Epithelial cell of prostate (primary cell): ENCODE measurements at regions not wholly inside any gene's neighbourhood (a gene's known extent, or its start where the extent isn't known, plus 50 kb on each side); places are given as distances from the start of the nearest gene placed in this dataset.

Experiments used
- DNase-seq: peaks from one replicate; pipeline ENCODE4 v3.0.0-alpha.2; 2011; ENCODE audit warnings: low read depth, low spot score
- H3K27ac ChIP-seq: fragments of 450-650 bp; 2 replicates; pipeline ENCODE4 v1.5.1; 2017; ENCODE audit warnings: mild to moderate bottlenecking

- peak overlapping the region; percentile 90 for H3K27ac ChIP-seq
- DNase-seq, result no peak
Observed at GRCh38 chr2:146633159-146633558, 1211.7 kb upstream of the ACVR2A start.

DNA sequence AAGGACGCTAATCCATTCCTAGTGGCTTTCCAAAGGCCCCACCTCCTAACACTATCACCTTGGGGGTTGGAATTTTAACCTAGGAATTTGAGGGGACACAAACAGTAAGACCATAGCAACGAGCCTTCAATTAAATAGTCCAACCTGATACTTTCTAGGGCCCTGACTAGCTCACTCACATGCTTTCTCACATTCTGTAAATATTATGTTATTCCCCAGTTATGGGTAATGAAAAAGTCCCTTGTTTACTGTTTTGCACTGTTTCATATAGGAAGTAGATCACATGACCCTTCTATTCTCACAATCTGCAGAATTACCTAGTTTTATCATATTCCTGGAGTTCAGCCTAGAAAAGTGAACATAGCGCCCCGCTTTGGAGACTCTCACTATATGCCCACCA is 1212.1 kb upstream of the ACVR2A start:
- DNase-seq, result no peak
- no peak overlapping the region for H3K27ac ChIP-seq

- H3K27ac ChIP-seq, result no peak overlapping the region
- no peak for DNase-seq
Observed at GRCh38 chr2:146624430-146625160, 1220.2 kb upstream of the ACVR2A start.

DNA sequence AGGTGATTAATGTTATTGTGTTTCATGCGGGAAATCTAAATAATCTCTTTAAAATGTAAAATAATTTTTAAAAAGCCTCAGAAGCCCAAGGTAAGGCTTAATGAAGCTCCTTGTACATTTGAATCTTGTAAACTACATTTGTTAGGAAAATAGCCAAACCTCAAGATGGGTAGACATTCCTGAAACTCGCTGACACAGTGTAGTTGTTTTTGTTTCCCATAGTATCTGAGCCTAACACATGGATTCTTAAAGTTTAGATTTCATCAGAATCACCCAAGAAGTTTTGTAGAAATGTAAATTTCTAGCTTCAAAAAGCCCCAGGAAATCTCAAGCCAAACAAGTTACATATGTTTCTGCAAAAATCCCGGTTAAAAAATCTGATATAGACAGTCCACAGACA is 1221.1 kb upstream of the ACVR2A start:
- no peak overlapping the region for H3K27ac ChIP-seq
- no peak for DNase-seq

- peak overlapping the region; percentile 9 for H3K27ac ChIP-seq
Observed at GRCh38 chr2:146621656-146622055, 1223.2 kb upstream of the ACVR2A start.

GRCh38 chr2:146615778-146616177 is 1229.1 kb upstream of the ACVR2A start:
- no peak for DNase-seq
- no peak overlapping the region for H3K27ac ChIP-seq

More at GRCh38 chr2:146621656-146622055, 1223.2 kb upstream of the ACVR2A start:
- DNase-seq, result no peak

GRCh38 chr2:146608490-146608889 is 1236.3 kb upstream of the ACVR2A start:
- DNase-seq, result no peak
- no peak overlapping the region for H3K27ac ChIP-seq

DNA sequence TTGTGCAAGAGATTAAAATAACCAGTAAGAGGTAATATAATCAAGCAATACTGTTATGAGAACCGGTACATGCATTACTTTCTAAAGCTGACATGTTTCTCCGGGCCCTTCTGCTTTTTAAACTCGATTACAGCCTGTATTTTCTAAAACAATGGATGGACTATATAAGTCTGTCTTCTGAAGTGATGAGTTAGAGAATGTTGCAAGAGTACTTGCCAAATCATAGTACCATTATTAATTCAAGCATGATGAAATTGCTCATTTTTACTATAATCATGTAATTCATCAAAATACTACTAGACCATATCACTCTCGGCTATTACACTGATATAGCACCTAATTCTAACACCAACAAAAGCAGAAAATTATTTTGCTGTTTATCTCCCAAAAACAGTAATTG is 1240.3 kb upstream of the ACVR2A start:
- H3K27ac ChIP-seq, result no peak overlapping the region
- no peak for DNase-seq

DNA sequence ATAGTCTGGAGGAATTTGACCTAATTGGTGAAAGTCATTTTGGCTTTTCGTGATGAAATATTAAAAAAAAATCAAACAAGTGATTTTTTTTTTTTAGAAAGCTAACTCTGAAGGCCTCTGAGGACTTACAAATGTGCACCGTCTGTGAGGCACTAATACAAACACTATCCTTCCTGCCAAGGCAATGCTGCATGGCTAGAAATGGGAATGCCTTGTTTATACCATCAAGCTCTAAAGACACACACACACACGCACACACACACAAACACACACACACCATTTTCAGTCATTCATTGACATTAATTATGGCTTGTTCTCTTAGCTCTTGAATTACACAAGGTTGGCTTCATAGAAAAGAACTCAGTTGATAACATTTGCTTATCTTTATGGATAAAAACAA is 1242.0 kb upstream of the ACVR2A start:
- no peak for DNase-seq
- H3K27ac ChIP-seq, result no peak overlapping the region

DNA sequence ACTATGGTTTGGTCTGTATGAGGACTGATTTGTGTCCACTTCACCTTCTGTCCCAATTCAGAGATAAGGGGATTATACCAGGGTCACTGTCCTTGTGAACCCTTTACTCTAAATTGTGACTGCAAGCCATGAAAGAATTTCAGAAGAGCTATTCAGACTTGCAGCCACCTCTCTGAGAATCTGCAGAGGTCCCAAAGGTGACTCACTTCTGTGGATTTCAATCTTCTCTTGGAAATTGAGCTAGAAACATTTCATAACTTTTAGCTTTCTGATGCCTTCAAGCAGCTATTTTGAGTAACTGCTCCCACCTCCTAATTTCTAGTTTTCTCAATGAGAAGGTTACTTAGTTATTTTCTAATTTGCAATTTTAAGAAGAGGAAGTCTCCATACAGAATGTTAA is 1242.4 kb upstream of the ACVR2A start:
- DNase-seq, result no peak

GRCh38 chr2:146598791-146599190 is 1246.0 kb upstream of the ACVR2A start:
- no peak overlapping the region for H3K27ac ChIP-seq
- no peak for DNase-seq

More for the DNA sequence above, 1242.4 kb upstream of the ACVR2A start:
- H3K27ac ChIP-seq, result no peak overlapping the region

DNA sequence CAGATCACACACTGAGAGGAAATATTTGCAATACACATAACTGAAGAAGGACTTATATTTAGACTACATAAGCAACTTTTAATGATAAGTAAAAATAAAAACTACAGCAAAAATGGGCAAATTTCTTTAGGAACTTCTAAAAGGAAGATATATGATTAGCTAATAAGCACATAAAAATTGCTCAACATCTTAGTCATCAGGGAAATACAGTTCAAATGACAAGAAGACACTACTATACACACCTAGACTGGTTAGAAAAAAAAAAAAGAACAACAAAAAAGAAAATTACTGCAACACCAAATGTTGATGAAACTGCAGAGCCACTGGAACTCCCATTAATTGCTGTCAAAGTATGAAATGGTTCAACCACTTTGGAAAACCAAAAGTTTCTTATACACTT is 1247.5 kb upstream of the ACVR2A start:
- H3K27ac ChIP-seq, result no peak overlapping the region
- no peak for DNase-seq

GRCh38 chr2:146591908-146592307 is 1252.9 kb upstream of the ACVR2A start:
- no peak for DNase-seq

DNA sequence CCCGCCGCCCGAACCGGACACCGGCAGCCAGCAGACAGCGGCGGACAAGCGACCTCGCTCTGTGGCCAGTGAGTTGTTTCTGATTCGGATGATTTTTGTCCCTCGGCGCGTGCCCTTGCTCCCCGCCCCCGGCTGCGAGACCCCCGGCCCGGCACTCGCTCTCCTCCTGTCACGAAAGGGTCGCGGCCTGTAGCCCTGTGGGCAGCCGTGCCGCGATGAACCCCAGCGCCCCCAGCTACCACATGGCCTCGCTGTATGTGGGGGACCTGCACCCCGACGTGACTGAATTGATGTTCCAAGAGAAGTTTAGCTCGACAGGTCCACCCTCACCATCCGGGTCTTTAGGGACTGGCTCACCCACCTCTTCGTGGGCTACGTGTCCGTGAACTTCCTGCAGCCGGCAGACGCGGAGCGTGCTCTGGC is 1257.5 kb upstream of the ACVR2A start:
- H3K27ac ChIP-seq, result no peak overlapping the region
- DNase-seq, result no peak

More at GRCh38 chr2:146591908-146592307, 1252.9 kb upstream of the ACVR2A start:
- no peak overlapping the region for H3K27ac ChIP-seq

DNA sequence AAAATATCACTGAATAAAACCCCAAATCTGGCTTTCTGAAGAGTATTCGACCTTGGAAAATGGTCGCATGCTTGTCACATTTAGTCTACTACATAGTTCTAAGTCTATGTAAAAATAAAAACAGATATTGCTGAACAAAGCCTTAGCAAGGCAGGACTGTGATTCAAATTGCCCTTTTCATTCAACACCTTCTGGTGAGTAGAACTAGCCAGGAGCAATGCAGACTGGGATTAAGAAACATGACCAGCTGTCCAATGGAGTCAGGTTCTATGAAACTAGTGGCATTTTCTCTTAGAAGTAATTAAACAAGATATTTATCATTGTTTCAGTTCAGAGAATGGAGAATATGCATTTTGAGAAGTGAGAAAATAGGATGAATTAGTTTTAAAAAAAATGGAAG is 1260.5 kb upstream of the ACVR2A start:
- DNase-seq, result no peak
- H3K27ac ChIP-seq, result no peak overlapping the region

GRCh38 chr2:146579147-146579930 is 1265.5 kb upstream of the ACVR2A start:
- no peak for DNase-seq
- H3K27ac ChIP-seq, result peak overlapping the region; percentile 64

- no peak overlapping the region for H3K27ac ChIP-seq
- DNase-seq, result no peak
Observed at GRCh38 chr2:146576339-146577111, 1268.3 kb upstream of the ACVR2A start.

DNA sequence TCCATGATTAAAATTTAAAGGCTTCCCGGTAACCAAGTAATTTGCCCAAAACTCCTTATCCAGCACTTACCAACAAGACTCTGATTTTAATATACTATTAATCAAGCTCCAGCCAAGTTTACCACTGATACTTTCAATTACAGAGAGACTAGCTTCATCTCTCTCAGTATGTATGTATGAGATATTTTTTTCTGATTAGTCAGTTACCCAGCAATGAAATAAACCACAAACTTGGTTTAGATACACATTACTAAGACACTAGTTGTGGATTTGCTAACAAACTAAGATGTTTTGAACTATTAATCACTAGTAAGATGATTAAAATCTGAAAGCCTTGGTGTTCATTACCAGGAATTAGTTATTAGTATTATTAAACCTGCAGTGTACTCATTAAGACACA is 1272.2 kb upstream of the ACVR2A start:
- no peak overlapping the region for H3K27ac ChIP-seq
- peak; percentile 16 for DNase-seq

GRCh38 chr2:146561996-146562395 is 1282.8 kb upstream of the ACVR2A start:
- DNase-seq, result no peak
- H3K27ac ChIP-seq, result no peak overlapping the region

DNA sequence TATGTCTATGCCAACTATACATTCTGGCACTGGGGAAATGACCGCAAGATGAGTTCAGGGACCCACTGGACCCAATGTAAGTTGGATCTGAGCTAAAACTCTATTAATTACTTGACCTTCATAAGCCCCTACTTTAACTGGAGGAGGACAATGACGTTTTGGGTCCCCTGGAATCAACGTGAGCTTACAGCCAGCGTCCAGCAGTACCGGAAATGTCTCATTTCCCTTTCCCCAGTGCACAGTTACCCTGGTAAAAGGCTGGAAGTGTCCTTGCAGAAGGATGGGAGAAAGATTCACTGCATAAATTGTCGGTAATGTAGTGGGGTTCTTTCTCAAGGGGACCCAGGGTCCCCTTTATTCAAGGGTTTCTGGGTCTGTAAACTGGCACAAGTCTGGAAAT is 1297.6 kb upstream of the ACVR2A start:
- H3K27ac ChIP-seq, result no peak overlapping the region
- DNase-seq, result no peak

GRCh38 chr2:146544701-146545100 is 1300.1 kb upstream of the ACVR2A start:
- no peak for DNase-seq
- H3K27ac ChIP-seq, result no peak overlapping the region
